ENCODE measurements at regions not wholly inside any gene's neighbourhood (a gene's known extent, or its start where the extent isn't known, plus 50 kb on each side); places are given as distances from the start of the nearest gene placed in this dataset.

DNA sequence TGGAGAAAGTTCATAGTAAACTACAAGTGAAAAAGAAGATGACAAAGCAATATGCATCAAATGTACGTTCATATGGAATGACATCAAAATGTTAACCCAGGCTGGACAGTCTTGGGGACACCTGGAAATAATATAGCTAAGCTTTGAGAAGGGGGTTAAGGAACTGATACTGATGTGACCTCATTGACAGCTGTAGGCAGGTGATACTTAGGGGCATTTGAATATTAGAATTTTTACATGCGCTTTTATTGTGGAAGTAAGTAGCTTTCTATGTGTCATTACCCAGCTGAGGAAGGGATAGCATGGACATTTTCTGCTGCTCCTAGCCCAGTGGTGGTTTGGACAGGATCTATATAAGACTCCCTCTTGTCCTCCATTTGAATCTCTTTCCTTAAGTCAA lies 299.7 kb downstream of the CWC27 start:
- no peak for DNase-seq (ENCODE audit: low read depth)

DNA sequence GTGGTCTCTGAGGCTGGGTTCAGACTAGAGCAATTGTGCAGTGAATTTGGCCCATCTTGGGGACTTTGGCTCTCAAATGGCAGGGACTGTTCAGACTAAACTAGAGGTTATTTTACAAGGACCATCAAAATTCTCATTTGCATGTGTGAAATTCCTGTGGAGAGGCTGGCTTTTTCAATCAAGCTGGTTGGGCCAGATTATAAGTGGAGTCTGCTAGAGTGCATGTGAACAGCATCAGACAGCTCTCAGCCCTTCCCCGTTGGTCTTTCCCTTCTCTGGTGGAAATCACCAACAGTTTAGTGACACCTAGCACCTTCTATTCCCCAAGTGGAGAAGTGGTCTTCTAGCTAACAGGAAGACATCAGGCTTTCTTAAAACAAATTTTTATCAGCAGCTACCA lies 301.3 kb downstream of the CWC27 start:
- DNase-seq (ENCODE audit: low read depth): no peak

- DNase-seq (ENCODE audit: low read depth): no peak
Measured at GRCh38 chr5:65072850-65073249, 304.1 kb downstream of the CWC27 start.

DNA sequence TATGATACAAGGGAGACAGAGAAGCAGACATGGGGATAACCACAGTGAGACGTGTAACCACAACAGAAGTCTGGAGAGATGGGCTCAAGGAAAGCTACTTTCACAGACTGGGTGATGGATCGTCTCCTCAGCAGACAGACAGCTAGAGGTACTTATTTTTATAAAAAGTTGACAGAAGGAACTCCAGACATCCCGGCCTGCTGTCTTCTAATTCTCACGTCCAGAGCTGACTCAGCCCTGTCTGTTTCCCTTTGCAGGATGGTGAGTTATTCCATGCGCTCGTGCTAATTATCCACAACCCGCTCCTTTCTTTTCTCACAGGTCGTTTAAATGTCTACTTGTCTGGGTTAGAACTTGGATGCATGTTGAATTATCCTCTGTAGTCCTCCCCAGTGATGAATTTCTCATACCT lies 304.5 kb downstream of the CWC27 start:
- DNase-seq (ENCODE audit: low read depth): no peak

- no peak for DNase-seq (ENCODE audit: low read depth)
Measured at GRCh38 chr5:65075623-65076250, 307.0 kb downstream of the CWC27 start.

DNA sequence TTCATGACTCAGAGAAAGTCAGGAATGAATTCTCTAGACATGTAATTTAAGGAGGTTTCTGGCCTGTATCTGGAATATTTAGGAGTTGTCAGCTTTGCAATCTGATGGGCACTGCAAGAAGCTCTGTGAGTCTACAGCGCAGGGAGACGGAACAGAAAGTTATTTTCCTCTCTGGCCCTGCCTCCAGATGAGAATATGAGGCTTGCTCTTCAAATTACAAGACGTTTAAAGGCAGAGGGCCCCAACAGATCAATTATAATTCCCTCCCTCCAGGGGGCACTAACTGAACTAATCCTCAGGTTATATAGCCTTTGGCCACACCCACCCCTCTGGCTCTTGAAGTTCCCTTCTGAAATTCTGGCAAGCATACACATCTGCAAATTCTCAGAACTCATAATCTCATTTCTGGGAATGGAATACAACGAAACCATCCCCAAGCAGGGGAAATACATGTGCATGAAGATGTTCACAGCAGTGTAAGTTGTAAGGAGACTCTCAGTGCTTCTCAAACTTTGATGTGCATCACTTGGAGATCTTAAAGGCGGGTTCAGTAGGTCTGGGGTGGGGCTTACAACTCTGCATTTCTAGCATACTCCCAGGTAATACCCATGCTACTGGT lies 307.6 kb downstream of the CWC27 start:
- peak; percentile 24 for DNase-seq (ENCODE audit: low read depth)

DNA sequence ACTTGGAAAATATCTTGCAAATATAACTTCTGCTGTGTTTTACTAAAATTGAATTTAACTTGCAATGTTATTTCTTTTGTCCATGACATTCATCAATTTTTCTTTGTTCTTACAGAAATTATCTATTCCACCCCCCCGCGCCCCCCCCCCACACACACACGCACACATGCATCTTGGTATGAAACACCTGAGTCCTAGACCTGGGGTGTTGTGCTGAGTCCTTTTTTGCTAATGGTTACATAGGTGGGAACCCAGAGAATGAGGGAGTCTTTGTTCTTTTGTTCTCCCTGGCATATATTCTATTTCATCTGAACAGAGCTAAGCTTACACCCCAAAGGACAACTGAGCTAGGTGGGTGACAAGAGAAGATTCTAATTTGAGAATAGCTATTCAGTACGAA lies 308.9 kb downstream of the CWC27 start:
- no peak for DNase-seq (ENCODE audit: low read depth)

DNA sequence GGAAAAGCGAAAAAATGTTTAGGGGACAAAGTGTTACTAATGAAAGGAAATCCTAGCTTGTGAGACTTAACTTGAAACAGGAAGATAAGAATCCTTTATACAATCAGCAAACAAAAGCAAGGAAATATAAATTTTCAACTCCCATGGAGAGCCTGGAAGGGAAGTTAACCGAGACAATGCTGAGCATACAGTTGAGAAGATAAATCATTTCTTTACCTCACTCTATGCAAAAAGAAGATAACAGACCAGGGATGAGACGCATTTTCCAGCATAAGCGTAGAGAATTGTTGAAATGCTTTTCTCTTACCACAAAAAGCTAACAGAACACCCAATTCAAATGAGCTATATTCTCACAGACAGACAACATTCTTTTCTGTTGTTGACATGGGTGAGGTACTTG lies 309.6 kb downstream of the CWC27 start:
- DNase-seq (ENCODE audit: low read depth): no peak

DNA sequence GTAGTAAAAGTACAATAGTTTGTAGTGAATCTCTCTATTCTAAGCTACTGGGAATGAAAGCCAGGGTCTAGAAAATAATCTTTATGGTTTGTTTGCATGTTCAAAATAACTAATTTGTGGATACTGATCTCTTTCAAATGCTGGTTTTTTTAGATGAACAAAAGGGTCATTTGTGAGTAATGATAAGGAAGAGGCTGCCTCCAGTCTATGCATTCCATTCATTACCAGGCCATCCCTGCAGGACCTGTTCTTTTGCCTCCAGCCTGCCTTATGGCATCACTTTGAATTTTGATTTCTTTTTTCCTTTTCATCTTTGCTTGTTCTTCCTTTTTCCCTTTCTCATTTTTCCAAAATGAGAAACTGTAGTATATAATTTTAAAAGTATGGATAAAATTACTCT lies 312.3 kb downstream of the CWC27 start:
- DNase-seq (ENCODE audit: low read depth): no peak

- no peak for DNase-seq (ENCODE audit: low read depth)
Measured at GRCh38 chr5:65084795-65085515, 316.2 kb downstream of the CWC27 start.

DNA sequence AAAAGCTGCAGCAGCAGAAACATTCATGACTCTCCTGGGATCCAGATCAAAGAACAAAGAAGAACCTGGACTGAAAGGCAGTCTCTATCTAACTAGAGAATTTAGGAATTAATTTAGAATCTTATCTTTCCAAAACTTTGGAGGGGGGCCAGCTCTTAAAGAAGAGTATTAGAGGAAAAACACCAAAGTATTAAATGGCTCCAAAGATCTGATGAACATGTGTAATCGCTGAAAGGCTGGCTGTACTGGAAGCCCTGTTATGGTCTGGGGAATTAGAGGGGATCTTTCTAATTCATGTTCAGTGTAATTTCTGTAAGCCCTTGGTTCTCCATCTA lies 316.8 kb downstream of the CWC27 start:
- no peak for DNase-seq (ENCODE audit: low read depth)

DNA sequence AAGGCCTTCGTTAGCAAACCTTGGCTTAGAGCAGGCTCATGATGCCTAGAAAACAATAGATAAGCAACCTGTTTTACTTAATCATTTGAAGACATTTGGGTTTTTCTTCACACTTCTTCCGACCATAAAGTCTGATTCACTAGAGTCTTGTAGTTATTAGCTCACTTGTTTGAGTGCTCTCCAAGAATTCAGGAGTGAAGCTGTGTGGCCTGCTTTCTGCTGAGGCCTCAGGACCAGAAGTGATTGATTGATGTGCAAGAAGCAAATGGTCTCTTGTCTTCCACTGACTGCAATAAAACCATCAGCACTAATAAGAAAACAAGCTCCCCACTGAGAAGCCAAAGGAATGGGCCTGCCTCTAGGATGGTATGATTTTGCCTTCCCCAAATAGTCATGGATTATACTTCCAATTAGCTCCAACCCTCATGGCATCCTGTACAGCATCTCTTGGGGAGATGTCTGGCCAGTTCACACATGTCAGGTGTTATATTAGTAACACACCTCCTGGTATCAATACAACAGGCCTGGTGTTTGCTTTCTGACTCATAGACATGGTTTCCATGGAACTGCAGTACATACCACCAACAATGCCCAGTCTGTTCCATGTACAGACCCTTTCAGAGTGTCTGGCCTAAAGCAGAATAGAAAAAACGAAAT lies 317.6 kb downstream of the CWC27 start:
- DNase-seq (ENCODE audit: low read depth): no peak

- DNase-seq (ENCODE audit: low read depth): no peak
Measured at GRCh38 chr5:65087154-65087553, 318.4 kb downstream of the CWC27 start.

- DNase-seq (ENCODE audit: low read depth): no peak
Measured at GRCh38 chr5:65094279-65094678, 325.5 kb downstream of the CWC27 start.

DNA sequence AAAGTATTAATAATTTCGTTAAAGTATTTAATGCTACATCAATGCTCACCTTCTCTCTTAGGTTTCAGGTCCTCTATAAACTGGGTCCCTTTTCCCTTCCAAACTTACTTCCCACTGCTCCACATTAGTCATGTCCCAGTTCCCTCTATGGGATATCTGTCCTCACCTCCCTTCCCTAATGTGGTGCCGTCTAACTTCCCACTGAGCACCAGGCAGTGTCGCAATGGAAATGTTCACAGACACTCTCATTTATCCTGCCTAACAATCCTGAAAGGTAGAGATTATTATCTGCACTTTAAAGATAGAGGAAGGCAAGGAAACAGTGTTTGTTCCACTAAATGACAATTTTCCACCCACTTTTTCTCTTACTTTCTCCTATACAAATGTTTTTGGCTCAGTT lies 329.7 kb downstream of the CWC27 start:
- DNase-seq (ENCODE audit: low read depth): no peak

Measured in activated gamma-delta T cell treated with anti-CD3 and anti-CD28 coated beads, Interleukin-2, amount 50 U/mL, for 16 hours (primary cell).